Body of pancreas (tissue), 4 donors: ENCODE measurements at regions not wholly inside any gene's neighbourhood (a gene's known extent, or its start where the extent isn't known, plus 50 kb on each side); places are given as distances from the start of the nearest gene placed in this dataset.

Experiments
- CTCF ChIP-seq, 7 experiments: fragments of 450-650 bp in 4 of 7; fragments of 200-600 bp in 3 of 7; sonication (generic) in 3 of 7; IDR thresholded peaks; one replicate each; pipeline ENCODE4 v1.5.1; 2016 to 2019; ENCODE audit warnings: antibody characterized with exemption in 7 of 7
- POLR2A ChIP-seq, 3 donors: fragments of 450-650 bp; IDR thresholded peaks; one replicate each; pipeline ENCODE4 v1.6.1; 2016; ENCODE audit warnings: antibody characterized with exemption in 3 of 3, mild to moderate bottlenecking in 2 of 3

- TF ChIP-seq CTCF (IDR thresholded peaks at IDR 0.05) (no peak), POLR2A (IDR thresholded peaks at IDR 0.05) (no peak)
These were observed 67.2 kb upstream of the SH3BP4 start for GRCh38 chr2:234884591-234884990.
